DOHH2 (cell line): ENCODE measurements at regions not wholly inside any gene's neighbourhood (a gene's known extent, or its start where the extent isn't known, plus 50 kb on each side); places are given as distances from the start of the nearest gene placed in this dataset.

ENCODE experiments used
- CTCF ChIP-seq: fragments of 200-600 bp; sonication (generic); IDR thresholded peaks from one replicate; pipeline ENCODE4 v1.5.1; 2014; ENCODE audit warnings: antibody characterized with exemption, mild to moderate bottlenecking, low read depth, low read length; ENCODE audit not compliant: poor library complexity, severe bottlenecking
- EZH2phosphoT487 ChIP-seq: fragments of 200-600 bp; sonication (generic); IDR thresholded peaks from 2 replicates; pipeline ENCODE4 v1.6.1; 2017; ENCODE audit warnings: borderline replicate concordance, mild to moderate bottlenecking, antibody characterized with exemption, low read length, moderate library complexity, mixed read lengths

DNA sequence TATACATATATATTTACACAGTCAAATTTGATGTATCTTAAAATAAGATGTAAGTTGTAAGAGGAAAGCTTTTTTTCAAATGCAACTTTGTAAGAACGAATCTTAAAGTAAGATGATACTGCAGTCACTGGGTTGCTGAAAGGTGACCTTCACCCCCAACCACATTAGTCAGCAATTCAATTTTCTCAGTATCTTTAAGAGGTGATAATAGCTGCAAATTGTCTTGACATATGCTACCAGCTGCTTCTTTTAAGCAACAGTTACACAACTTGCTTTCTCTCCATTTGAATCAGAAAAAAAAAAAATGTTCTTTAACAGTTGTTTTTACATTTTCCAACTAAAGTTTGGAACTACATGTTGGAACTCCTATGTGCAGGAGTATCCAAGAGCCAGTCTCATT, 246.6 kb upstream of the CCNG1 start:
- TF ChIP-seq CTCF (no peak), EZH2phosphoT487 (no peak)
